H1 (cell line): ENCODE measurements at regions not wholly inside any gene's neighbourhood (a gene's known extent, or its start where the extent isn't known, plus 50 kb on each side); places are given as distances from the start of the nearest gene placed in this dataset.

Experiments
- FOSL1 ChIP-seq: IDR thresholded peaks from 2 replicates; pipeline ENCODE4 v1.6.1; 2011; ENCODE audit warnings: mild to moderate bottlenecking, low read depth, low read length, moderate library complexity; ENCODE audit not compliant: insufficient read depth
- POU5F1 ChIP-seq: IDR thresholded peaks from 2 replicates; pipeline ENCODE4 v1.6.1; 2011; ENCODE audit warnings: low read depth, mild to moderate bottlenecking, low read length, moderate library complexity
- SUZ12 ChIP-seq: fragments of 200-600 bp; sonication (generic); IDR thresholded peaks from 2 replicates; pipeline ENCODE4 v1.6.1; 2012; ENCODE audit warnings: mild to moderate bottlenecking, inconsistent platforms, low read length, moderate library complexity, mixed read lengths

DNA sequence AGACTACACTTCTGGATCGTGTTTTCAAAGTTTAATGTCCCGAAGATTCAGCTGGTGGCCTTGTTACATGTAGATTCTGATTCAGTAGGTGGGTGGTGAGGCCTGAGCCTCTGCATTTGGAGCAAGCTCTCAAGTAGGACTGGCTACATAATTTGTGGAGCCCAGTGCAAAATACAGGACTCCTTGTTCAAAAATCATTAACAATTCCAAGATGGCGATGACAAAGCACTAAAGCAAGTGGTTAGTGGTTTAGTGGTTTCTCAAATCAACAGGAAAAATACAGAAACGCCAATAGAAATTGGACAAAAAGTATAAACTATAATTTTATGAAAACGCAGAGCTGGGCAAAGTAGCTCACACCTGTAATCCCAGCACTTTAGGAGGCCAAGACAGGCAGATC is 133.7 kb upstream of the STMND1 start (continued):
- no peak for TF ChIP-seq SUZ12
- TF ChIP-seq FOSL1: no peak
- TF ChIP-seq POU5F1: no peak
